ENCODE measurements at regions not wholly inside any gene's neighbourhood (a gene's known extent, or its start where the extent isn't known, plus 50 kb on each side); places are given as distances from the start of the nearest gene placed in this dataset.

DNA sequence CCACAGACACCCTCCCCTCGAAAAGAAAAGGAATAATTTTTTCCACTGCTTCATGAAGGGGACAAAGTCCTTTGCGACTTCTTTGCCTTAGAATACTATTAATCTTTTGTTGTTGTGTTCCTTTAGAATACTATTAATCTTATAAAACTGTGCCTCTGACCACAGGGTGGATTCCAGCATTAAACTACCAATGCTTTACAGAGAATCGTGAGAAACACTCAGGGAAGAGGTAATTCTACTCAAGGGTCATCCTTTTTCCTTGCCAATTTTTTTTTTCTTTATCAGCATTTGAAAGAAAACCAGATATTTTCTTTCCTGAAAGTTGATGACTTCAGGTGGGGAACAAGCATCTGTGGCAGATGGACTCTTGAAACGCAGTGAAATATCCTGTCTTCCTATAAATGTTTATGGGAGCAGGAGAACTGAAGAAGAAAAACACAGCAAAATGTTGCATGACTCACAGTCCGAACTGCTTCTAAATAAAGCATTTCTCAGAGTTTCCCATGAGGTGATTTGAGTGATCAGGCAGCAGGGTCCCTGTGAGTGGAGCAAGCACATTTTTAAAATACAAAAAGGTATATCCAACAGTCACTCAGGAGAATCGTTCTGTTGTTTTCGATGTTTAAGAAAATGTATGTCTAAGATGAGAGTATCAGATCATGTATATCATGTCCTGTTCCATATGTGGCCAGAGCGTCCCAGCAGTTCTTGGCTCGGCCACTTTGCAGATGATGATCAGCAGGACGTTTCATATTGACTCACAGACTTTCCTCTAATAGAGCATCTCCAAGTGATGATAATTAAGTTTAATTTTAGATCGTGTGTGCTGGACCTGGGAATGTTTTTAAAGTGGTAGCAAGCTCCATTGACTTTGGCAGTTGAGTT lies 154.2 kb upstream of the RUNX1 start:
- Mint-ChIP-seq H3K27ac (no peak overlapping the region), H3K4me1 (peaks cover 42% of the 10 kb centered on the region), H3K4me3 (no peak overlapping the region), H3K36me3 (ENCODE audit: low read depth) (no peaks in the 10 kb centered on the region), H3K9me3 (no peaks in the 10 kb centered on the region), H3K27me3 (no peaks in the 10 kb centered on the region)
- TF ChIP-seq, protein P1, sequence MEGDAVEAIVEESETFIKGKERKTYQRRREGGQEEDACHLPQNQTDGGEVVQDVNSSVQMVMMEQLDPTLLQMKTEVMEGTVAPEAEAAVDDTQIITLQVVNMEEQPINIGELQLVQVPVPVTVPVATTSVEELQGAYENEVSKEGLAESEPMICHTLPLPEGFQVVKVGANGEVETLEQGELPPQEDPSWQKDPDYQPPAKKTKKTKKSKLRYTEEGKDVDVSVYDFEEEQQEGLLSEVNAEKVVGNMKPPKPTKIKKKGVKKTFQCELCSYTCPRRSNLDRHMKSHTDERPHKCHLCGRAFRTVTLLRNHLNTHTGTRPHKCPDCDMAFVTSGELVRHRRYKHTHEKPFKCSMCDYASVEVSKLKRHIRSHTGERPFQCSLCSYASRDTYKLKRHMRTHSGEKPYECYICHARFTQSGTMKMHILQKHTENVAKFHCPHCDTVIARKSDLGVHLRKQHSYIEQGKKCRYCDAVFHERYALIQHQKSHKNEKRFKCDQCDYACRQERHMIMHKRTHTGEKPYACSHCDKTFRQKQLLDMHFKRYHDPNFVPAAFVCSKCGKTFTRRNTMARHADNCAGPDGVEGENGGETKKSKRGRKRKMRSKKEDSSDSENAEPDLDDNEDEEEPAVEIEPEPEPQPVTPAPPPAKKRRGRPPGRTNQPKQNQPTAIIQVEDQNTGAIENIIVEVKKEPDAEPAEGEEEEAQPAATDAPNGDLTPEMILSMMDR (IDR thresholded peaks at IDR 0.05) = no peak
- ATAC-seq (ENCODE audit: low read depth) = no peak
- ChIA-PET CTCF (interaction anchor here (2.0 to 2.7 kb wide), 2 partner anchors 13 to 152 kb away, joined by 5 to 10 read pairs; no protein-coding TSS in a partner anchor), POLR2A (interaction anchor here (0.9 to 3.5 kb wide), 3 partner anchors 13 to 315 kb away, joined by 3 to 23 read pairs (median 3); no protein-coding TSS in a partner anchor)
- intact Hi-C loops (cut with micrococcal nuclease) = no loop called here
- DNase-seq = no peak

DNA sequence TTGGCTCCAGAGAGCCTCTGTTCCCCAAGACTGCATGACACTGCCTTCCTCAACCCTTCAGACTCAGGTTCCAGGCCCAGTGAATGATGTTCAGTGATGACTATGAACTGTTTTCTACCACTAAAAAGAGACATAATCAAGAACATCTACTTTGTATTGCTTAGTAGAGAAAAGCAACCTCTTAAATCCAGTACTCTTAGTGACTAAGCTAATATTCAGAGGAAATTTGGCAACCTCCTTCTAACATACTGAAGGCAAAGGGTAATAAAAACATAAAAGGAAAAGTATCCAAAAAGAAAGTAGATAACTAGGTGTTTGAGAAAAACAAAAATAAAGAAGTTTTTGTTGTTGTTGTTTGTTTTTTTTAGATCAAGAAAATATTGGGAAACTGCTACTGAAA lies 153.3 kb upstream of the RUNX1 start:
- Mint-ChIP-seq H3K27ac (no peak overlapping the region), H3K4me3 (no peak overlapping the region), H3K9me3 (no peaks in the 10 kb centered on the region), H3K36me3 (ENCODE audit: low read depth) (no peaks in the 10 kb centered on the region), H3K27me3 (no peaks in the 10 kb centered on the region), H3K4me1 (peaks cover 45% of the 10 kb centered on the region)
- no peak for DNase-seq
- intact Hi-C loops (cut with micrococcal nuclease) = no loop called here
- ChIA-PET POLR2A (no interaction called here), CTCF (no interaction called here)
- ATAC-seq (ENCODE audit: low read depth) = no peak
- TF ChIP-seq, protein P1 (IDR thresholded peaks at IDR 0.05) = no peak

DNA sequence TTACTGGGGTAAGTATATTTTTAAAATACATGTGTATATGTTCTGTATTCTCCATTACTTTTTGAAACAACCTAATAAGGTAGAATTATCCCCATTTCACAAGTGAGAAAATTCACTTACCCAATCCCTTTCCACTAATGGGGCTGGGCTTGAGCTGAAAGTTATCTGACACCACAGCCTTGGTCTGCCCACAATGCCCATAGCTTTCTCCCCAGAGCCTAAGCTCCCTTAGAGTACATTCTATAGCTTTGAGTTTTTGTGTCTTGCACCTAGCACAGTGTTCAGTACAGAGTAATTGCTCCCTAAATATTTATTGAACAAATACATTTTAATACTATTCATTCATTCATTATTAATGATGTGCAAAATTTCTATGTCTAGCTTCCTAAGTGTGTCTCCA lies 152.7 kb upstream of the RUNX1 start:
- TF ChIP-seq, protein P1 (IDR thresholded peaks at IDR 0.05) = no peak
- no peaks in the 10 kb centered on the region for H3K27me3 Mint-ChIP-seq
- no peak for ATAC-seq (ENCODE audit: low read depth)
- CTCF ChIA-PET = no interaction called here
- DNase-seq = no peak
- intact Hi-C loops (cut with micrococcal nuclease) = no loop called here
- no peak overlapping the region for H3K4me3 Mint-ChIP-seq
- H3K4me1 Mint-ChIP-seq = peaks cover 43% of the 10 kb centered on the region
- no peaks in the 10 kb centered on the region for H3K36me3 Mint-ChIP-seq (ENCODE audit: low read depth)
- no peak overlapping the region for H3K27ac Mint-ChIP-seq
- POLR2A ChIA-PET = no interaction called here
- no peaks in the 10 kb centered on the region for H3K9me3 Mint-ChIP-seq

DNA sequence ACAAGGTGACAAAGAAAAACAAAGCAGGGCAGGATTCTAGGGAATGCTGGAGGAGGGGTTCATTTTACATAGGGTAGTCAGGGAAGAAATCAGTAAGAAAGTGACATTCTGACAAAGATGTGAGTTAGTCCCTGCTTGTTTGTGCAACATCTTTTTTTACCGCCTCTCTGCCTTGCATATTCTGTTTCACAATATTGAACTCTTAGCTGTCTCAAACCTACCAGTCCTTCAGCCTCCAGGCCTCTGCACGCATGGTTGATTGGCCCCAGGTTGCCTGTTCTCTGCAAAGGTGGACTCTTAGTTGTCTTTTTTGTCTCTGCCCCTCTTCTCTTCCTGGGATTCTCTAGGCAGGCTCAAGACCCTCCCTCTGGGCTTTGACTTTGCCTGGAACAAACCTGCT lies 152.2 kb upstream of the RUNX1 start:
- peaks cover 38% of the 10 kb centered on the region for H3K4me1 Mint-ChIP-seq
- ChIA-PET POLR2A (no interaction called here), CTCF (no interaction called here)
- H3K27me3 Mint-ChIP-seq = no peaks in the 10 kb centered on the region
- H3K27ac Mint-ChIP-seq = no peak overlapping the region
- intact Hi-C loops (cut with micrococcal nuclease) = no loop called here
- H3K36me3 Mint-ChIP-seq (ENCODE audit: low read depth) = no peaks in the 10 kb centered on the region
- H3K9me3 Mint-ChIP-seq = no peaks in the 10 kb centered on the region
- H3K4me3 Mint-ChIP-seq = no peak overlapping the region
- DNase-seq (no peak), ATAC-seq (ENCODE audit: low read depth) (no peak)
- TF ChIP-seq, protein P1 (IDR thresholded peaks at IDR 0.05) = no peak

DNA sequence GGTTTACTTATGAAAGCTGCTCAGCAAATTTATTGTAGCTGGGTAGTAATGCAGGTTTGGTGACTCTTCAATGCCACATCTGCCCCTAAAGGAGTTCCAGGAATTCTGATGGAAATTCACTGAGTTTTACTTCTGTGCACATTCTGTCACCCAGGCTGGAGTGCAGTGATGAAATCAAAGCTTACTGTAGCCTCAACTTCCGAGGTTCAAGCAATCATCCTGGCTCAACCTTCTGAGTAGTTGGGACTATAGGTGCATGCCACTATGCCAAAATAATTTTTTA lies 150.6 kb upstream of the RUNX1 start:
- DNase-seq = no peak
- CTCF ChIA-PET = interaction anchor here (1.3 kb wide), 1 partner anchor 149 kb away, joined by 5 read pairs; no protein-coding TSS in a partner anchor
- Mint-ChIP-seq H3K4me3 (no peak overlapping the region), H3K9me3 (no peaks in the 10 kb centered on the region), H3K27ac (no peak overlapping the region), H3K36me3 (ENCODE audit: low read depth) (no peaks in the 10 kb centered on the region), H3K27me3 (no peaks in the 10 kb centered on the region), H3K4me1 (peaks cover 21% of the 10 kb centered on the region)
- TF ChIP-seq, protein P1 (IDR thresholded peaks at IDR 0.05) = no peak
- ATAC-seq (ENCODE audit: low read depth) = no peak
- POLR2A ChIA-PET = interaction anchor here (1.1 to 1.8 kb wide), 2 partner anchors 11 to 149 kb away, joined by 5 to 8 read pairs; no protein-coding TSS in a partner anchor
- intact Hi-C loops (cut with micrococcal nuclease) = no loop called here

Measured in activated B cell treated with CpG ODN at 0.5 μM for 24 hours (primary cell).